ENCODE measurements at regions not wholly inside any gene's neighbourhood (a gene's known extent, or its start where the extent isn't known, plus 50 kb on each side); places are given as distances from the start of the nearest gene placed in this dataset.

DNA sequence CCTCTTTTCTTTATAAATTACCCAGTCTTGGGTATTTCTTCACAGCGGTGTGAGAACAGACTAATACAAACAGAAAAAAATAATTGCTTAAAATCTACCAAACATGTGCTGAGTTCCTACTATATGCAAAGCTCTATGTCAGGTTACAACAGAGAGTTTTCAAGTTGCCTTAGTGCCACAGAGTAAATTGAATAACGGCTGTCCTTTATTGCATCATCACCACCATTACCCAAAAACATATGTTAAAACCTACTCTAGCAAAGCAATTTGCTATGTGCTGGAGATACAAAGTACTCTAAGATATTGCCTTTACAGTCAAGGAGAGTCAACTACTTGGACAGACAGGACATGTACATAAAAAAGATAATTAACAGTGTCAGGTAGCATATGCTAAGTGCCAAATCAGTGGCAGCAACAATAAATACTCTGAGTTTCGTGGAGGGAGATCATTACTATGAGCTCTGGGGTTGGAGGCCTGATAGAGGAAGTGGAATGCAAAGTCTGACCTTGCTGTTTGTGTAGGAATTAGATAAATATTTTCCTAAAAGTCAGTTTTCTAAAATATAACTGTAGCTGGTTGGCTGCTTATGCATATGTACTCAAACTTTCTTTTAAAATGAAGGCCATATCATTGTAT is 1058.7 kb upstream of the WWC1 start:
- no peak for DNase-seq (ENCODE audit: low read depth)

DNA sequence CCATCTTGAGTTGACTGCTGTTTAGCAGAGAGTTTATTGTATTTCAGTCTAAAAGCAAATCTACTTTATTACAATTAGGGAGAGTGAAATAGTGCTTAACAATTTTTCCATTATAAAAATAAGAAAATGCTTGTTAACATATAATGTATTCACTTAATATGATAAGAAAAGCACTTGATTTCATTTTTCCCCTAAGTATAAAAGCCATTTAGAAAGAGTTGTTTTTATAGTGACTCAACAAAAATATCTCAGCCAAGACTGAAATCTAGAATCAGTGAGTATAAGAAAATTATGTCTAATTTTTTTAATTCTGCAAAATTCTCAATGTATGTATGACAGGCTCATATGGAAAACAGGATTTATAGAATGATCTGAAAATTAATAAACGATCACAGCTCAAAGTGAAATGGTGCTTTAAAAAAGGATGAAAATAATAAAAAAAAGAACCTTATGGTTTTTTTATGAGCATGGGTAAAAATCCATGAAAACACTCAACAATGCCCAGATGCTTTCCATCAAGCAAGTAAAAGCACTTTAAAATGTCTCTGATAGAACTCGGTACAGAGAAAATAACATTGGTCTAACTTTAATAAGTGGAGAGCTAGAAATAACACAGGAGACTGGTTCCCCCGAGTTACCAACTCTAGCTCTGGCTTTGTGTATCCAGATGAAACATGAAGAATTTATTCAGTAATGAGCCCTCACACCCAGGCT is 1057.8 kb upstream of the WWC1 start:
- DNase-seq (ENCODE audit: low read depth) = no peak

DNA sequence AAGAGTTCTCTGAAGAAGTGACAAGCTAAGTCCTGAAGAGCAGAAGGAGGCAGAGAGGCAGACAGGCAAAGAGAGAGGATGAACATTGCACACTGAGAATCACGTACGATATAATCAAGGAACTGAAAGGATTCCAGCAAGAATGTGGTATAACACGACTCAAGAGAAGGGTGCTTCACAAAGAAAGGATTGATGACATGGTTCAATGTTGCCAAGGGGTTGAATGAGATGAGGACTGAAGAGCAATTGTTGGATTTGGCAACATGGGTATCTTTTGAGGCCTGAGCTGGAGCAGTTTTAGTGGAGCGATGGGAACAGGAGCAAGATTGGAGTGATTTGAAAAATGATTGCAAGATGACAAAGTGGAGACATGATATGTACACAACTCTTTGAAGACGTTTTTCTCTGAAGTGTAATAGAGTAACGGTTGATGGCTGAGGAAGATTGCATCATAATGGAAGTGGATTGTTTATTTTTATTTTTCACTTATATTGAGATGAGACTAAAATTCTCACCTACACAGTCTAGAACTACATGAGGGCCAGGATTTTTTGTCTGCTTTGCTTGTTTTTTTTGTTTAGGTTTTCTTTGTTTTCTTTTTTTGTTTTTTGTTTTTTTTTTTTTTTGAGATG is 1049.9 kb upstream of the WWC1 start:
- DNase-seq (ENCODE audit: low read depth) = no peak

DNA sequence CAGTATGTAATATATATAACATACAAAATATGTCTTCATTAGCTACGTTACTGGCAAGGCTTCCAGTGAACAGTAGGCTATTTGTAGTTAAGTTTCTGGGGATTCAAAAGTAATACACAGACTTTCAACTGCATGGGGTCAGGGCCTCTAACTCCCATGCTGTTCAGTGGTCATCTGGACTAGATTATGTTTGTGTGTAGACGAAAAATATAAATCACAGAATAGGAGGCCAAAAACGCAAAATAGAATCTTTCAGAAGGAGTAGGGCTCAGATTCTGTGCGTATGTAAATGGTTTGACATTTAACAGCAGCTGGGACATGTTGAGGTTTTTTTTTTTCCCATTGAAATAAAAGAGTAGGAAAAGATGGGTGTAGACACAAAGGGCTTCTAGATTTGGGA is 1048.7 kb upstream of the WWC1 start:
- DNase-seq (ENCODE audit: low read depth) = no peak

DNA sequence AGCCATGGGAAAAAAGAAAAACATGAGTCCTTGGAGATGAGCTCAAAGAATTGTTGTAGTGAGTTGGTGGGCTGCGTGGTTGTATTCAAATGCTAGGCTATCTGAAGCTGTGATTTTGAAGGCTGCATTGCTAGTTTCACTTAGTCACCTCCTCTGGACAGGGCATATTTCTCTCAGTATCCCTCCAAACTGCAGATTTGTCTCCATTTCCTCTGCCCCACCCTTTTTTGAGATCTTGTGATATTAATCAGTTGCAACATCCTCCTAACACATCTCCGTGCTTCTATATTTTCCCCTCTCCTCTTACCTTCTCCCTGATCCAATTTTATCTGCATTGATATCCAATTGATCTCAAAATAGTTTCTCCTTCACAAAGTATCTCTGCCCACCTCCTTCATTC is 1048.0 kb upstream of the WWC1 start:
- DNase-seq (ENCODE audit: low read depth) = no peak

DNA sequence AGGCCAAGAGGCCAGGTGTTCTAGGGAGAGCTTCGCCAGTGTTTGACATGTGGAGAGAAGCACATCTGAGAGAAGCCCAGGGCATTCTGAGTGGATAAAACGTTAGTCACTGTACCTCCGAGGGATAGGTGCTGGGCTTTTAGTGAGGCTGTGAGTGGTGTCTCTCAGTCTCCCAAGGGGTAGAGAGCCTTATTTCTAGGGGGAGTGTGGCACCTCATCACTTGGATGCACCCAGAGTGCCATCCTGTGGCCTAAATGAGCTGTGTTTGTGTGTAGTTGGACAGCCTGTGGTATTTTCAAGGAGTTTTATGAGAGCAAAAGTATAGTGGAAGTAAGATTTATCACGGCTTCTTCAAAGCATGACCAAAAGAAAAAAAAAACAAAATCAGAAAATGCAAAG is 1046.9 kb upstream of the WWC1 start:
- DNase-seq (ENCODE audit: low read depth) = no peak

DNA sequence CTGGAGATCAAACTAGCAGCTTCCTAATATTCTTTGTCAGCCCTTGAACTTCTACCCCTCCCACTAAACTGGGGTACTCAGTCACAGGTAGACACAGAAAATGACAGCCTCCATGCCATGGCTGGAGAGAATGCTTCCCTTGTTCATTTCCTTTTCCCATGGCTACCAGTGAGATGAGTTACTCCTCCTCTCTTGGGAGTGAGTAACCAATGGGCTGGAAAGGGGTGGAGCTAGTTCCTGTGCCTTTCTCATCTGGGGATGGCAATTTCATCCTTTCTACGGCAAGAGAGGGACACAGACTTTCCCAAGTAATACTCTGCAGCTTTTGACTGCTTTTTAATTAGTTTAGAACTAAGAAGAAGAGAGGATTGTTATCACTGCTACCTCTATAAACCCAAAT is 1045.6 kb upstream of the WWC1 start:
- DNase-seq (ENCODE audit: low read depth) = no peak

DNA sequence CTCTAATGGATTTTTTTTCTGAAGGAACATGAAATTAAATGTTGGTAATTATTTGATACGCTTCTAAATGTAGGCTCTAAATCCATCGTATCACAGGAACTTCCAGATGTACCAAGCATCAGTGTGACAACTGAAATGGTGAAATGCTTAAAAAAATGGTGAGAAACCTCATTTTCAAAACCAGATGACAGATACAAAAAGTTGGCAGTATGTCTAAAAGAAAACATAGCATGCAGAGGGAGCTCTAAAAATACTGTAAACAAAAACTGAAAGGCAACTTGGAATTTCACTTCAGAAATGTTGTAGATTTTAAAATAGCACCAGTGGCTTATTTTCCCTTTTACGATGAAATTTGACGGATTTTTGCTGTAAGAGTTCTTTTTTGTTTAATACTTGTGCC is 1043.6 kb upstream of the WWC1 start:
- DNase-seq (ENCODE audit: low read depth) = no peak

DNA sequence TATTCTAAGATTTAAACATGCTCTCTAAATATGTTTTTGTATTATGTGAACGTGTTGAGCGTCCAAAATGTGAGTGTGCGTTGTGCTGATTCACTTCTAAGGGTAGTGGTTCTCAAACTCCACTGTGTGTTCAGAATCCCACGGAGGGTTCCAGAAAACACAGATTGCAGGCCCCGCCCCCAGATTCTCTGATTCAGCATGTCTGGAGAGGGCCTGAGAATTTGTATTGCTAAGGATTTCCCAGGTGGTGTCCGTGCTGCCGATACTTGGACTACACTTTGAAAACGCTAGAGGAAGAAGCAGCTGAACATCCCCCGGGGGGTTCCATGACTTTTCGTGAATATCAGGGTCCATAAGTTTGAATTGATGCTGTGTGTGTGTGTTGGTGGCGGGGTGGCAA is 1043.2 kb upstream of the WWC1 start:
- no peak for DNase-seq (ENCODE audit: low read depth)

DNA sequence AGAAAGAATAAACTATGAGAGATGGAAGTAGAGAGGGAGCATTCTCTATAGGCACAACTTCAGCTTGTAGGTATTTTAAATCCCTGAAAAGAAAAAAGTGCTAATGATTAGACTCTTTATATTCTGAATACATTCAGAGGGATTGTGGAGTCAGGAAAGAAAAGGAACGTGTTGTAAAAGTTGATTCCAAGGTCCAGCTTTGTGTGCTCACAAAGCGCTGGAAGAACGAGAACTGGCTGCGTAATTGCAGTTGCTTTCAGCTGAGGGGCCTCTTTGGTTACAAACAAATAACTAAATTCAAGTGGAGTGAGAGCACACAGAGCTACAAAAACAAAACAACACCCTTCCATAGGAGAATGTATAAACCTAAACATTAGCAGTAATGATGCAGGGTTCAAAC is 1040.4 kb upstream of the WWC1 start:
- DNase-seq (ENCODE audit: low read depth) = no peak

DNA sequence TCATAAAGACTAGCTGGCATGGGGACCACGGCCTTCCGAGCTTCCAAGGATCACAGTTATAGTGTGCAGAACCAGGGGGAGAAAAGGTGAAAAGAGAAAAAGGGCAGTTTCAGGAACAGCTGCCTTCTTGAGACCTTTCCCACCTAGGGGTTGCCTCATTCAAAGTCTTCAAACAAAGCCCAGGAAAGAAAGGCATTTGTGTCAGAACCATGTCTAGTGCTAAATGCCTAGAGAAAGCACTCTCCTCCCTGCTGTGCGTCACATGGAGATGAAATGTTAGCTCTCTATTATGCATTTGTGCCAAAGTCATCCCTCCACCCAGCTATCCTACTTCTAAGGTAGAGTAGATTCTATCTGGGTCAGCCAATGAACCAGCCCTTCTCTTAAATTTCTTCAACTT is 1037.3 kb upstream of the WWC1 start:
- no peak for DNase-seq (ENCODE audit: low read depth)

DNA sequence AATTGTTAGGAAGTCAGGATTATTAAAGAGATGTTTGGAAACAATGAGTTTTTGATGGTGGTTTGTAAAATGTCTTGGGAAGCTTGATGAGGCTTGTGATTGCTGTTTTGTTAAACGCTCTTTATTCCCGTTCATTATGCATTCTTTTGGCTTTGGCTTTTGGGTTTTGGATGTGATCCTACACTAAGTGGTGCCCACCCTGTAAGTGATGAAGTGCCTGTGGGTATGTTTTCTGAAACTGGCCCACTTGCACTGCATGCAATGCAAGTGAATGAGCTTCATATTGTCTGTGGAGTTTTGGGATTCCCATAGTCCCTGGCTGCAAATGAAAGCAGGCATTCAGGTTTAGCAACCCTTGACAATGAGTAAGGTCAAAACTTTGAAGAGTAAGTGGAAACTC is 1035.5 kb upstream of the WWC1 start:
- no peak for DNase-seq (ENCODE audit: low read depth)

DNA sequence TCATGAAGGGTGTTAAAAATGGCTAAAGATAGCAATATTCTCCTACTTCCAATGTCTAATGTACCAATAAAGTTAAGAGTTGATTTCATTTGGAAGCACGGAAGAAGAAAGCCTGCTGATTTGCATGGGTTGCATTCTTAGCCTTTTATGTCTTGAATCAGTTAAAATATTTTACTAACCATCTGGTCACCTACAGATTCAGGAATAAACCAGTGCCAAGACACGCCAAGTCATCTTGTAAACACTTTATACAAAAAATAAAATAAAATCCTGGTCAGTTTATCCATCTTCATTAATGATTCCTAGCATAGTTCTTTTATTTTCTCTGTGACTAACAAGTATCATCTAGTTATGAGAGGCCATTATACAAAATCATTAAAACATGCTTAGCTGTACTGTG is 1031.6 kb upstream of the WWC1 start:
- no peak for DNase-seq (ENCODE audit: low read depth)

DNA sequence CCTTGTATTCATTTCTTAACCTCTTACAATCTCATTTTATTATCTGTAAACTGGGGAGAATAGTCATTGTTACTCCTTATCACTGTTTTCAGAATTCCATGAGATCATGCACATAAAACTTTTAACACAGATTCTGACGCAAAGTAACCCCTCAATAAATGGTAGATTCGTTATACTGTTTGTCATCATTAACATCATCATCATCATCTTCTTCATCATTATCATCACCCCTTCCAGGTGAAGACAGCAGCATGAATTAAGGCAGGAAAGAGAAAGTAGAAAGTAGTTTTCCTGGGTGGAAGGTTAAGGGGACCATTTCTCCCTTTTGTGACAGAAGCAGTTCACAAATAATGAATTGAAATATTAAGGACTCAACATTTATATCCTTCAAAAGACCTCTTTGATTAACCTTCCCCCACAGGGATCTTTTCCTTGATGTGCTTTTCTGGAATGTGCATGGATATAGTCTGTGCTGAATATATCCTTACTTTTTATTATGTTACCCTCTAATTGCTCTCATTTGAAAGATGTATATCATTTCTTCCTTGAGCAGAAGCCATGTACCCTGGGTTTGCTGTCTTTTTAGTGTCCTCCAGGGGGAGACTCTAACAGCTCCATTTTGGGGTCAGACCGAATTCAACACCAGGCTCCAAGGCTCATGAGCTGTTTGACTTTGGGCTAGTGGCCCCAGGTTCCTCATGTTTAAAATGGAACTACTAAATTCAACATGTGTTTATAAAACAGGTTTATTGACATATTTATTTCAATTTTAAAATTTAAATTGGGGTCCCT is 1029.9 kb upstream of the WWC1 start:
- DNase-seq (ENCODE audit: low read depth) = no peak

DNA sequence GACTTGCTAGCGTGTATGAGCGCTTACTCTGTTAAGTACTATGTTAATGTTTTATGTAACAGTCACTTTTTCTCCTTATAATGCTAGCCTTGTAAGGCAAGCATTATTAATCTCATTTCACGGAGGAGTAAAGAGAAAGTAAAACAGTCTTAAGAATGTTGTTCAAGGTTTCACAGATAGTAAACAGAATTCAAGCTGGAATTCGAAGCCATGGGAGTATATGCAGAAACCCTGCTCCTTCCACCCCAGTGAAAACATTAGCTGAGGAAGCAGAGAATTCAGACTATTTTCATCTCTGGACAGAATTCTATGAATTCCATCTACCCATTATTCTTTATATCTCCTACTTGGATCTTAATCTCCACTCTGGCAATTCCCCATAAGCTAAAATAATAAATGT is 1028.3 kb upstream of the WWC1 start:
- DNase-seq (ENCODE audit: low read depth) = no peak

DNA sequence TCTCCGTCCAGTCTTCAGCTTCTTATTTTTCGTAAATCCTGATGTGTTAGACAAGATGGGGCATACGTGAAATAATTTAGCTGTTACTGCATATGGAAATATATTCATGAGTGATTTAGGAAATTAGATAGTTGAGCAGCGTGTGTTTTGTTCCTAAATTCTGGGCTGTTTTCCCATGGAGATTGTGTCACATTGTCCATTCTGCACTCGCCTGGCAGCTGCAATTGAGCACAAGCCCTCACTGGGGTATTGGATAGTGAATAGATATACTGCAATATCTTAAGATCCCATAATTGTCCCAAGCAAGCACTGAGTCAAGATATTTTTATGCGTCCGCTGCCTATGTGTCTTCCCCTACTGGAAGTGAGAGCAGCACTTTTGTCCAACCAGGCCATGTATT is 1027.1 kb upstream of the WWC1 start:
- no peak for DNase-seq (ENCODE audit: low read depth)

DNA sequence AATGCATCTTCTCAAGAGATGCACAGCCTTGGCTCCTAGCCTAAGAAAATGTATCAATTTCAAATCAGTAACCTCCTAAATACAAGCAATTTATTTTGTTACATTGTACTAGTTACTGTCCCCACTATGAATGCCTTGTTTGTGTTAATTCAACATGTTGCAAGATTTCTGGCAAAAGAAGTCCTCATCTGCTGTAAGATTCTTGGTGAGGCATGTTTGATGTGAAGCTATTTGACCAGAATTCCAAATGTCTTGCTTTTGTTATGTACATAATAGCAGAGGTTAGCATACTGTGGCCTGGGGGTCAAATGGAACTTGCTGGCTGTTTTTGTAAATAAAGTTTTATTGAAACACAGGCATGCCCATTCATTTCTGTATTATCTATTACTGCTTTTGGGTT is 1023.1 kb upstream of the WWC1 start:
- DNase-seq (ENCODE audit: low read depth) = no peak

DNA sequence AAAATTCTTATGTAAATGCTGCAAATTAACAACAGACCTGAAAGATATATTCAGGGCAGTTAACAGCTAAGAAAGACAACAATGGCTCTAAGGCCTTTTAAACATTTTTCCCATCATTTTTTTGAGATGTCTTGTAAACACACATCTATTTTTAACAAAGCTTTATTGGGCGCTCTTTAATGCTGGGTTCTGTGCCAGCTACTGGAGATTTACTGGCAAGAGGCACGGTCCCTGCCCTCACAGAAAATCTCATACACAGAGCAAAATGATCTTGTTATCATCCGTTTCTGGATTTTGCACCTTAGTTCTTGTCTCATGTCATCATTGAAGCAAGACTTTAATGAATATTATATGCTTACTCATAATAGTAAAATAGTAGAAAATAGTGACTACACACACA is 1022.3 kb upstream of the WWC1 start:
- DNase-seq (ENCODE audit: low read depth) = no peak

DNA sequence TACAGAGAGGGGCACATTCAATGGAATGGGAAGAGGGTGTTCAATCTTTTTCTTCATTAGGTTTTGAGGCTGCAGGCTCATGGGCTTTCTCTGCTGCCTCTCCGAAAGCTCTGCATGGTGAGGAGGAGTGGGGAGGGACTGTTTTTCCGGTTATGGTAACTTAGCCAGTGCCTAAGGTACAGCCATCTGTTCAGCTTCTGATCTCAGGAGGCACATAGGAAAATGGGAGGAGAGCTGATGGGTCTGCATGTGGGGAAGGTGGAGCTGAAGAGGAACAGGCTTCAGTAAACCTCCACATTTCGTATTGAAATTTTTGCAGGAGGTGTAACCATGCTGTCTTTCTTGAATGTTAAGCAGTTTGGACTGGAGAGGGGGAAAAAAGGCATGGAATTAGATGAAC is 1020.4 kb upstream of the WWC1 start:
- DNase-seq (ENCODE audit: low read depth) = no peak

DNA sequence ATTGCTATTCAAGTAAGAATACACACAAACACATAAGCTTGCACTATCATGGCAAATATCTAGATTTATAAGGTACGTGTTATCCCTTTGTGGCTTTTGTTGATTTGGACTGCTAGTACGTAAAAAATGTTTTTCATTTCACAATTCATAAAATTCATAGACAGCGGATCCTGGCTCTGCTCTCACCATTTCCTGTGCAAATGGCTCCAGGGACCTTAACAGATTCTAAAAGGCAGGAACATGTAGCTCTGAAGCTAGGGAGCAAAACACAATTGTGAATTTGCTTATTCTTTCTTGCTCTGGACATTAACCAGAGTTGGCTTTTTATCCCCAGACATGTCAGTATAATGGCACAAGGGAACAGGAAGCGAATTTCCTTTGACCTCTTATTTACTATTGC is 1019.9 kb upstream of the WWC1 start:
- no peak for DNase-seq (ENCODE audit: low read depth)

DNA sequence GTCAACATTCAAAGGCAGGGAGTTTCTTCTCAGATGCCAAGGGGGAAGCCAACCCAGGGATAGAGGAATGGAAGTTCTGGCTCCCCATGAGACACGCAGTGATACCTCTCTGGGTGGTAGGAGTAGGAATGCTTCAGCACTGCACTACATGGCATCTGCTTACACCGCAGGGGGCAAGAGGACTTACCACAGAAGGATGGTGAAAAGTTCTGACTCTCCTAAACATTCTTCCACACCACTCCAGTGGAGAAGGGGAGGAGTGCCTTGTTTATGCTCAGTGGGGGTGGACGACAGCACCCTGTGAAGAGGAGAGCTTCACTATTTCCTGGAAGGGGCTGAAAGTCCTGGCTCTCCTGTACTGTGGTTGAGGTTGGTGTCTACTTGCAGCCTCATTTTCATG is 1011.3 kb upstream of the WWC1 start:
- DNase-seq (ENCODE audit: low read depth) = no peak

DNA sequence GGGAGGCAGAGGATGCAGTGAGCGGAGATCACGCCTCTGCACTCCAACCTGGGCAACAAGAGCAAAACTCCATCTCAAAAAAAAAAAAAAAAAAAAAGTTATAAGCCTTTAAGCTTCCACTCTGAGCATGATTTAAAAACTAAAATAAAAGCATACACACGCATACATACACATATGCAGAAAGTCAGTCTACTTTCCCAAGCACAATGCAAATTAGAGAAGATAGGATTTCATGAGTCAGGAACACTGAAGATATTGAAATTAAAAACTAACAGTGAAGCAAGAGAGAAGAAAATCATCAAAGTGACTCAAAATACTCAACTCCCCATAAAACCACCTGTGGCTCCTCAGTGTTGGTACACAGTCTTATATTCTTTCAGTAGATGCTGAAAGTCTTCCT is 1009.5 kb upstream of the WWC1 start:
- no peak for DNase-seq (ENCODE audit: low read depth)

DNA sequence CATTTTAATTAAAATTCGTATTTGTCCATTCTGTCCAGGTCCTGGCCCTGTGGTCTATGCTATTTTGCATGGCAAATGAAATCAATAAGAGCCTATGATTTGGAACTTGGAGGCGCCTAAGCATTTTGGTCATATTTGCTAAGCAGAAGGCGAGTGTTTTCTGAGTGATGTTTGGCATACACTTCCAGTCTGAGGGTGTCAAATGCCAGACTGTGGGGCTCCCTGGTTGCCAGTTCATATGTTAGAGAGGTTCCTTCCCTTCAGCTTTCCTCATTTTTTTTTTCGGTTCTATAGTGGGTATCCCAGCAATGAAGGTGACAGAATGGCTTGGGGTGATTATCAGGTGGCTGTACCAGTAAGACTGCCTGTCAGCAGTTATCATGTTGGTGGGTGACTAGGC is 1007.8 kb upstream of the WWC1 start:
- no peak for DNase-seq (ENCODE audit: low read depth)
